PC-3 (cell line): ENCODE measurements at regions not wholly inside any gene's neighbourhood (a gene's known extent, or its start where the extent isn't known, plus 50 kb on each side); places are given as distances from the start of the nearest gene placed in this dataset.

Experiments used
- ATAC-seq: fragments of 200-7000 bp; cut with Tn5 transposase; 2 replicates; pipeline ENCODE4 v1.9.1; 2020; ENCODE audit warnings: mild to moderate bottlenecking, moderate library complexity
- BruUV-seq: library from RNA; stranded (reverse); fragments of 400-500 nt; replicated peaks from 2 replicates; lab custom pipeline; 2021; lab: Mats Ljungman, UMichigan
- CTCF ChIA-PET: fragments of 300-600 bp; sonication (Branson Sonifier 250); formaldehyde crosslinking; loops from one replicate; lab custom pipeline; 2022; ENCODE audit warnings: antibody characterized with exemption; lab: Charles Lee
- POLR2A ChIA-PET: fragments of 300-600 bp; sonication (Branson Sonifier 250); formaldehyde crosslinking; loops from one replicate; lab custom pipeline; 2022; ENCODE audit warnings: antibody characterized with exemption; ENCODE audit not compliant: unreplicated experiment; lab: Charles Lee
- DNase-seq: peaks from one replicate; pipeline ENCODE4 v3.0.0-alpha.2; 2015
- H2AFZ ChIP-seq: fragments of 300-600 bp; sonication (generic); 2 replicates; pipeline ENCODE4 v1.6.0; 2016; ENCODE audit warnings: antibody characterized with exemption, low read length
- H3F3A ChIP-seq: fragments of 300-600 bp; sonication (generic); one replicate; pipeline ENCODE4 v1.6.0; 2017; ENCODE audit warnings: antibody characterized with exemption, low read length, control low read depth, mild to moderate bottlenecking; ENCODE audit not compliant: unreplicated experiment
- H3K27ac ChIP-seq: fragments of 300-600 bp; sonication (generic); 2 replicates; pipeline ENCODE4 v1.5.1; 2016; ENCODE audit warnings: mild to moderate bottlenecking, low read length
- H3K27me3 ChIP-seq: fragments of 300-600 bp; sonication (generic); 2 replicates; pipeline ENCODE4 v1.6.1; 2016; ENCODE audit warnings: low read length, mixed read lengths
- H3K36me3 ChIP-seq: fragments of 300-600 bp; sonication (generic); 2 replicates; pipeline ENCODE4 v1.6.1; 2016; ENCODE audit warnings: low read depth, mixed run types, low read length, mixed read lengths
- H3K4me1 ChIP-seq: fragments of 300-600 bp; sonication (generic); 2 replicates; pipeline ENCODE4 v1.5.1; 2016; ENCODE audit warnings: low read length; ENCODE audit not compliant: insufficient read depth
- H3K4me2 ChIP-seq: fragments of 300-600 bp; sonication (generic); 2 replicates; pipeline ENCODE4 v1.6.0; 2016; ENCODE audit warnings: low read length
- H3K4me3 ChIP-seq: fragments of 300-600 bp; sonication (generic); 2 replicates; pipeline ENCODE4 v1.5.1; 2016; ENCODE audit warnings: mild to moderate bottlenecking, low read length, mixed read lengths
- H3K79me2 ChIP-seq: fragments of 300-600 bp; sonication (generic); 2 replicates; pipeline ENCODE4 v1.6.1; 2017; ENCODE audit warnings: low read length, mixed read lengths
- H3K9ac ChIP-seq: fragments of 300-600 bp; sonication (generic); 2 replicates; pipeline ENCODE4 v1.6.0; 2016; ENCODE audit warnings: mild to moderate bottlenecking, low read length
- H3K9me2 ChIP-seq: fragments of 300-600 bp; sonication (generic); replicated peaks from 2 replicates; pipeline ENCODE4 v1.6.1; 2016; ENCODE audit warnings: mixed run types, low read length, mixed read lengths
- H3K9me3 ChIP-seq: fragments of 300-600 bp; sonication (generic); 2 replicates; pipeline ENCODE4 v1.6.1; 2016; ENCODE audit warnings: low read length, mixed read lengths
- H4K20me1 ChIP-seq: fragments of 300-600 bp; sonication (generic); 2 replicates; pipeline ENCODE4 v1.6.1; 2016; ENCODE audit warnings: low read length, mixed read lengths
- EZH2 ChIP-seq: fragments of 300-600 bp; sonication (generic); IDR thresholded peaks from one replicate; pipeline ENCODE4 v1.6.1; 2017; ENCODE audit warnings: antibody characterized with exemption, mild to moderate bottlenecking, low read length; ENCODE audit not compliant: unreplicated experiment
- EZH2phosphoT487 ChIP-seq: fragments of 300-600 bp; sonication (generic); IDR thresholded peaks from 2 replicates; pipeline ENCODE4 v1.6.1; 2018; ENCODE audit warnings: mild to moderate bottlenecking, antibody characterized with exemption, low read length, borderline replicate concordance
- intact Hi-C: fragments of 100-400 bp; cut with micrococcal nuclease; formaldehyde crosslinking; loops from 2 replicates; pipeline ENCODE4 v1.9.0; 2023
- TF ChIP-seq, protein P1 (sequence below): fragments of 300-600 bp; sonication (generic); conservative IDR thresholded peaks from 2 replicates; pipeline ENCODE4 v1.5.1; 2017; ENCODE audit warnings: antibody characterized with exemption, low read depth, mild to moderate bottlenecking, low read length

DNA sequence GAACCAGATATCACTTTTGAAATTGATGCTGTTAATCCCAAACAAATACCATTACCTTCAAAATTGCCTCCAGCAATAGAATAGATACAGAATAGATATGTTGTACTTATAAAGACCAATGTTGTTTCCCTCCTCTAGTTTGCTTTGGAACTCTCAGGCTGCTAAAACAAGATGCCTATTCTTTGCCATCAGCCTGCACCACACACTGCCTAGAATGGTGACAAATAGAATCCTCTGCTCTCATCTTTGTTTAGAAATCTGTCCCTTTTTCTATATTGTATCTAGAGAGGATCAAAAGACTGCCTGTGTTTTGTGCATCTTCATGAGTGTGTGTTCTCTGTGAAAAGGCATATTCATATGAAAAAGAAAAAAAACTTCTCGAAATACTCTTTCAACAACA, 349.2 kb upstream of the CCDC54 start:
- intact Hi-C loops = no loop called here
- Histone ChIP-seq H3K9me3 (no peaks in the 10 kb centered on the region), H3K9me2 (no peaks in the 10 kb centered on the region), H3F3A (no peaks in the 10 kb centered on the region), H3K27me3 (no peaks in the 10 kb centered on the region), H2AFZ (no peak overlapping the region), H4K20me1 (no peaks in the 10 kb centered on the region), H3K27ac (no peak overlapping the region), H3K4me3 (no peak overlapping the region), H3K9ac (no peak overlapping the region), H3K36me3 (no peaks in the 10 kb centered on the region), H3K4me1 (no peaks in the 10 kb centered on the region), H3K79me2 (no peaks in the 10 kb centered on the region), H3K4me2 (no peak overlapping the region)
- no TSS peak for BruUV-seq
- ChIA-PET POLR2A (no interaction called here), CTCF (no interaction called here)
- ATAC-seq (no peak), DNase-seq (no peak)
- no peak for TF ChIP-seq EZH2
- TF ChIP-seq EZH2phosphoT487 = no peak
- TF ChIP-seq, protein P1, sequence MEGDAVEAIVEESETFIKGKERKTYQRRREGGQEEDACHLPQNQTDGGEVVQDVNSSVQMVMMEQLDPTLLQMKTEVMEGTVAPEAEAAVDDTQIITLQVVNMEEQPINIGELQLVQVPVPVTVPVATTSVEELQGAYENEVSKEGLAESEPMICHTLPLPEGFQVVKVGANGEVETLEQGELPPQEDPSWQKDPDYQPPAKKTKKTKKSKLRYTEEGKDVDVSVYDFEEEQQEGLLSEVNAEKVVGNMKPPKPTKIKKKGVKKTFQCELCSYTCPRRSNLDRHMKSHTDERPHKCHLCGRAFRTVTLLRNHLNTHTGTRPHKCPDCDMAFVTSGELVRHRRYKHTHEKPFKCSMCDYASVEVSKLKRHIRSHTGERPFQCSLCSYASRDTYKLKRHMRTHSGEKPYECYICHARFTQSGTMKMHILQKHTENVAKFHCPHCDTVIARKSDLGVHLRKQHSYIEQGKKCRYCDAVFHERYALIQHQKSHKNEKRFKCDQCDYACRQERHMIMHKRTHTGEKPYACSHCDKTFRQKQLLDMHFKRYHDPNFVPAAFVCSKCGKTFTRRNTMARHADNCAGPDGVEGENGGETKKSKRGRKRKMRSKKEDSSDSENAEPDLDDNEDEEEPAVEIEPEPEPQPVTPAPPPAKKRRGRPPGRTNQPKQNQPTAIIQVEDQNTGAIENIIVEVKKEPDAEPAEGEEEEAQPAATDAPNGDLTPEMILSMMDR = no peak

DNA sequence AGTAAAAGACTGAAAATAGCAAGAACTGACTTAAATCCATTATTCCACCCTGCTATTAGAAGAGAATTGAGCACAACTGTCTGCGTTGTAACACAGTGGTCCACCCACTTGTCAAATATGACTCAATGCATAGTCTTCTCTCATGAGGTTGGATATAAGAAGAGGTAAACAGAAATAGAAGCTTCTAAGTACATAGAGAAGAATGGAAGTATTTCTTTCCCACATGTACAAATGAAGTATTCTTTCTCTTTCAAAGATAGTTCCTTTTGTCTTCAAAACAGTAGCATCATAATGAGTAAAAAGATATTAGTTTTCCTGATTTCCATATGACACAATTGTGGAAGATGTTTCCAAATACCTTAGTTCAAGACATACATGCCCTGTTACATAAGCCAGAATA, 348.6 kb upstream of the CCDC54 start:
- no peak overlapping the region for H3K9ac ChIP-seq
- H3K36me3 ChIP-seq = no peaks in the 10 kb centered on the region
- H3K4me2 ChIP-seq = no peak overlapping the region
- intact Hi-C loops = no loop called here
- DNase-seq = peak; percentile 6
- BruUV-seq = no TSS peak
- no peaks in the 10 kb centered on the region for H3K27me3 ChIP-seq
- ATAC-seq = peak; percentile 69
- no peaks in the 10 kb centered on the region for H3K4me1 ChIP-seq
- H2AFZ ChIP-seq = no peak overlapping the region
- POLR2A ChIA-PET = no interaction called here
- H3K9me2 ChIP-seq = no peaks in the 10 kb centered on the region
- no peak for TF ChIP-seq EZH2phosphoT487
- TF ChIP-seq, protein P1 = no peak
- no peak for TF ChIP-seq EZH2
- no peaks in the 10 kb centered on the region for H3K79me2 ChIP-seq
- no peaks in the 10 kb centered on the region for H3F3A ChIP-seq
- no peaks in the 10 kb centered on the region for H3K9me3 ChIP-seq
- H3K27ac ChIP-seq = no peak overlapping the region
- H4K20me1 ChIP-seq = no peaks in the 10 kb centered on the region
- CTCF ChIA-PET = no interaction called here
- no peak overlapping the region for H3K4me3 ChIP-seq

DNA sequence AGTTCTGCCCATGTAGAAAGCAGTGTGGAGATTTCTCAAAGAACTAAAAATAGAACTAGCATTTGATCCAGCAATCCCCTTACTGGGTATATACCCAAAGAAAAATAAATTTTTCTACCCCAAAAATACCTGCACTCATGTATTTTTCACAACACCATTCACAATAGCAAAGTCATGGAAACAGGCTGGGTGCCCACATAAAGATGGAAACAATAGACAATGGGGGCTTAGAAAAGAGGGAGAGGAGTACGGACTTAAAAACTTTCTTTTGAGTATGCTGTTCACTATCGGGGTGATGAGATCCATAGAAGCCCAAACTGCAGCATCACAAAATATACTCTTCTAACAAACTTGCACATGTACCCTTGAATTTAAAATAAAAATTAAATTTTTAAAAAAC, 345.1 kb upstream of the CCDC54 start:
- ChIA-PET POLR2A (no interaction called here), CTCF (no interaction called here)
- Histone ChIP-seq H3K36me3 (no peaks in the 10 kb centered on the region), H3K9me2 (no peaks in the 10 kb centered on the region), H3K9me3 (no peaks in the 10 kb centered on the region), H3K27me3 (no peaks in the 10 kb centered on the region), H4K20me1 (no peaks in the 10 kb centered on the region), H3K27ac (no peak overlapping the region), H2AFZ (no peak overlapping the region), H3K79me2 (no peaks in the 10 kb centered on the region), H3K9ac (no peak overlapping the region), H3K4me2 (no peak overlapping the region), H3F3A (no peaks in the 10 kb centered on the region), H3K4me1 (no peaks in the 10 kb centered on the region), H3K4me3 (no peak overlapping the region)
- TF ChIP-seq, protein P1 = no peak
- no peak for TF ChIP-seq EZH2
- no peak for TF ChIP-seq EZH2phosphoT487
- no peak for ATAC-seq
- DNase-seq = no peak
- intact Hi-C loops = no loop called here
- BruUV-seq = no TSS peak
